OCI-LY1 (cell line): ENCODE measurements at regions not wholly inside any gene's neighbourhood (a gene's known extent, or its start where the extent isn't known, plus 50 kb on each side); places are given as distances from the start of the nearest gene placed in this dataset.

ENCODE experiments used
- H2AFZ ChIP-seq: fragments of 200-600 bp; sonication (generic), shearing (Covaris generic); 2 replicates; pipeline ENCODE4 v1.6.0; 2014; ENCODE audit warnings: antibody characterized with exemption, mild to moderate bottlenecking, low read length
- H3F3A ChIP-seq: fragments of 200-600 bp; sonication (generic), shearing (Covaris generic); 2 replicates; pipeline ENCODE4 v1.6.0; 2014; ENCODE audit warnings: mild to moderate bottlenecking, antibody characterized with exemption, low read length, moderate library complexity; ENCODE audit not compliant: insufficient read depth
- H3K27ac ChIP-seq: fragments of 200-600 bp; sonication (generic); 2 replicates; pipeline ENCODE4 v1.5.1; 2014; ENCODE audit warnings: low read length, mixed run types, mild to moderate bottlenecking, low read depth; ENCODE audit not compliant: poor library complexity, severe bottlenecking
- H3K27me3 ChIP-seq: fragments of 200-600 bp; sonication (generic); 2 replicates; pipeline ENCODE4 v1.6.0; 2014; ENCODE audit warnings: antibody characterized with exemption, mild to moderate bottlenecking, low read length, moderate library complexity; ENCODE audit not compliant: insufficient read depth
- H3K36me3 ChIP-seq: fragments of 200-600 bp; sonication (generic); 2 replicates; pipeline ENCODE4 v1.6.1; 2014; ENCODE audit warnings: mild to moderate bottlenecking, antibody characterized with exemption, low read length, moderate library complexity, mixed read lengths; ENCODE audit not compliant: insufficient read depth
- H3K4me1 ChIP-seq: fragments of 200-600 bp; sonication (generic); 2 replicates; pipeline ENCODE4 v1.5.1; 2014; ENCODE audit warnings: mild to moderate bottlenecking, low read length, moderate library complexity; ENCODE audit not compliant: insufficient read depth, severe bottlenecking
- H3K4me2 ChIP-seq: fragments of 200-600 bp; sonication (generic), shearing (Covaris generic); 2 replicates; pipeline ENCODE4 v1.6.1; 2014; ENCODE audit warnings: low read length
- H3K4me3 ChIP-seq: fragments of 200-600 bp; sonication (generic); 2 replicates; pipeline ENCODE4 v1.5.1; 2014; ENCODE audit warnings: low read length, low read depth, mild to moderate bottlenecking, mixed read lengths; ENCODE audit not compliant: poor library complexity, severe bottlenecking
- H3K79me2 ChIP-seq: fragments of 200-600 bp; shearing (Covaris generic); 2 replicates; pipeline ENCODE4 v1.6.1; 2016; ENCODE audit warnings: mixed run types, low read length, mixed read lengths; ENCODE audit not compliant: insufficient read depth
- H3K9ac ChIP-seq: fragments of 200-600 bp; sonication (generic), shearing (Covaris generic); 2 replicates; pipeline ENCODE4 v1.6.1; 2014; ENCODE audit warnings: mild to moderate bottlenecking, low read length, mixed read lengths
- H3K9me2 ChIP-seq: fragments of 200-600 bp; sonication (generic), shearing (Covaris generic); 2 replicates; pipeline ENCODE4 v1.6.1; 2014; ENCODE audit warnings: low read depth, mild to moderate bottlenecking, low read length, mixed read lengths
- H3K9me3 ChIP-seq: fragments of 200-600 bp; shearing (Covaris generic); 2 replicates; pipeline ENCODE4 v1.6.1; 2014; ENCODE audit warnings: low read length, mixed read lengths
- H4K20me1 ChIP-seq: fragments of 200-600 bp; sonication (generic), shearing (Covaris generic); 2 replicates; pipeline ENCODE4 v1.6.0; 2016; ENCODE audit warnings: mild to moderate bottlenecking, low read length; ENCODE audit not compliant: insufficient read depth
- CTCF ChIP-seq: fragments of 200-600 bp; sonication (generic), shearing (Covaris generic); IDR thresholded peaks from 2 replicates; pipeline ENCODE4 v1.5.1; 2017; ENCODE audit warnings: mild to moderate bottlenecking, antibody characterized with exemption, low read length, moderate library complexity, mixed read lengths
- EZH2 ChIP-seq: fragments of 200-600 bp; sonication (generic), shearing (Covaris generic); IDR thresholded peaks from 2 replicates; pipeline ENCODE4 v1.8.0; 2017; ENCODE audit warnings: borderline replicate concordance, mixed run types, mild to moderate bottlenecking, antibody characterized with exemption, low read length, moderate library complexity, mixed read lengths

- Histone ChIP-seq H3K4me3 (no peak overlapping the region), H3K27ac (no peak overlapping the region), H3K4me1 (no peaks in the 10 kb centered on the region), H3K4me2 (no peak overlapping the region), H3K9me3 (no peaks in the 10 kb centered on the region), H2AFZ (no peak overlapping the region), H4K20me1 (no peaks in the 10 kb centered on the region), H3F3A (no peaks in the 10 kb centered on the region), H3K9ac (no peak overlapping the region), H3K79me2 (no peaks in the 10 kb centered on the region), H3K27me3 (no peaks in the 10 kb centered on the region), H3K36me3 (no peaks in the 10 kb centered on the region), H3K9me2 (no peaks in the 10 kb centered on the region)
- TF ChIP-seq CTCF, result no peak
- no peak for TF ChIP-seq EZH2
Measured at GRCh38 chr1:104853276-104853675, 1103.6 kb downstream of the AMY1C start.

- Histone ChIP-seq H3K4me1 (no peaks in the 10 kb centered on the region), H3K27ac (no peak overlapping the region), H3K9me2 (no peaks in the 10 kb centered on the region), H3F3A (no peaks in the 10 kb centered on the region), H3K36me3 (no peaks in the 10 kb centered on the region), H3K9me3 (no peaks in the 10 kb centered on the region), H4K20me1 (no peaks in the 10 kb centered on the region), H3K9ac (no peak overlapping the region), H3K27me3 (no peaks in the 10 kb centered on the region), H3K4me2 (no peak overlapping the region), H3K79me2 (no peaks in the 10 kb centered on the region), H2AFZ (no peak overlapping the region), H3K4me3 (no peak overlapping the region)
- TF ChIP-seq EZH2 (no peak), CTCF (no peak)
Measured at GRCh38 chr1:104854529-104854928, 1104.8 kb downstream of the AMY1C start.

- Histone ChIP-seq H4K20me1 (no peaks in the 10 kb centered on the region), H3F3A (no peaks in the 10 kb centered on the region), H3K4me3 (no peak overlapping the region), H3K27ac (no peak overlapping the region), H3K4me1 (no peaks in the 10 kb centered on the region), H3K9me2 (no peaks in the 10 kb centered on the region), H3K36me3 (no peaks in the 10 kb centered on the region), H3K4me2 (no peak overlapping the region), H3K9me3 (no peaks in the 10 kb centered on the region), H3K9ac (no peak overlapping the region), H3K27me3 (no peaks in the 10 kb centered on the region), H3K79me2 (no peaks in the 10 kb centered on the region), H2AFZ (no peak overlapping the region)
- no peak for TF ChIP-seq CTCF
- no peak for TF ChIP-seq EZH2
Measured at GRCh38 chr1:104855550-104855949, 1105.9 kb downstream of the AMY1C start.
